Activated T-helper 1 cell treated with anti-CD3 and anti-CD28 coated beads, Interleukin-12 subunit alpha, Interleukin-12 subunit beta, Interleukin-2, Interleukin-4 antibody, amounts not matched to agents 30 ng/mL and 10 ng/mL and 1 ng/mL, durations not matched to agents 14 hours and 24 hours and 36 hours (primary cell): ENCODE measurements at regions not wholly inside any gene's neighbourhood (a gene's known extent, or its start where the extent isn't known, plus 50 kb on each side); places are given as distances from the start of the nearest gene placed in this dataset.

Experiments
- DNase-seq: peaks from one replicate; pipeline ENCODE4 v3.0.0; 2021; ENCODE audit warnings: low spot score
- H3K27ac Mint-ChIP-seq: one replicate; pipeline ENCODE4 v1.8.0; 2021; ENCODE audit warnings: mild to moderate bottlenecking, mixed read lengths
- H3K27me3 Mint-ChIP-seq: one replicate; pipeline ENCODE4 v1.8.0; 2022; ENCODE audit warnings: mild to moderate bottlenecking, moderate library complexity, mixed read lengths; ENCODE audit not compliant: insufficient read depth
- H3K36me3 Mint-ChIP-seq: one replicate; pipeline ENCODE4 v1.8.0; 2021; ENCODE audit warnings: low read depth, mixed read lengths
- H3K4me1 Mint-ChIP-seq: one replicate; pipeline ENCODE4 v1.8.0; 2021; ENCODE audit warnings: low read depth, mixed read lengths
- H3K4me3 Mint-ChIP-seq: one replicate; pipeline ENCODE4 v1.8.0; 2021; ENCODE audit warnings: mild to moderate bottlenecking, moderate library complexity, mixed read lengths
- H3K9me3 Mint-ChIP-seq: one replicate; pipeline ENCODE4 v1.8.0; 2021; ENCODE audit warnings: mixed read lengths
- intact Hi-C: fragments of 100-400 bp; cut with micrococcal nuclease; formaldehyde crosslinking; loops from one replicate; pipeline ENCODE4 v1.15.1; 2024

DNA sequence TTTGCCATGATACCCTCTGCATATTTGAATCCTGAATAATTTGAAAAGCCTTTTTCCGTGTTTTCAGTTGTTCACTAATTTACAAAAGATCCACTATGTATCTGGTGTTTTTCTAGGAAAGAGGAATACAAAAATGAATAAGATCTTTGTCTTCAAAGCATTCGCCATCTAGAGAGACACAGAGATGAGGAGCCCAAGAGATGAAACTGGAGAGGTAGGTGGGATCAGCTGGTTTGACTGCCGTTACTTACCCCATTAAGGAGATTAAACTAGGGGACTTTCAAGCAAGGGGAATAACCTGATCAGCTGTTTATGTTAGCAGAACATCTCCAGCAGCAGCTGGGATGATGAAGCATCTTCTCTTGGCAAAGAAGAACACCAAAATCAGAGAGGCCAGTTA lies 150.2 kb upstream of the SATB2 start:
- Mint-ChIP-seq H3K4me1 (no peaks in the 10 kb centered on the region), H3K4me3 (no peak overlapping the region), H3K27ac (no peak overlapping the region), H3K27me3 (peaks cover 18% of the 10 kb centered on the region), H3K36me3 (no peaks in the 10 kb centered on the region), H3K9me3 (no peaks in the 10 kb centered on the region)
- intact Hi-C loops: no loop called here
- DNase-seq: no peak

DNA sequence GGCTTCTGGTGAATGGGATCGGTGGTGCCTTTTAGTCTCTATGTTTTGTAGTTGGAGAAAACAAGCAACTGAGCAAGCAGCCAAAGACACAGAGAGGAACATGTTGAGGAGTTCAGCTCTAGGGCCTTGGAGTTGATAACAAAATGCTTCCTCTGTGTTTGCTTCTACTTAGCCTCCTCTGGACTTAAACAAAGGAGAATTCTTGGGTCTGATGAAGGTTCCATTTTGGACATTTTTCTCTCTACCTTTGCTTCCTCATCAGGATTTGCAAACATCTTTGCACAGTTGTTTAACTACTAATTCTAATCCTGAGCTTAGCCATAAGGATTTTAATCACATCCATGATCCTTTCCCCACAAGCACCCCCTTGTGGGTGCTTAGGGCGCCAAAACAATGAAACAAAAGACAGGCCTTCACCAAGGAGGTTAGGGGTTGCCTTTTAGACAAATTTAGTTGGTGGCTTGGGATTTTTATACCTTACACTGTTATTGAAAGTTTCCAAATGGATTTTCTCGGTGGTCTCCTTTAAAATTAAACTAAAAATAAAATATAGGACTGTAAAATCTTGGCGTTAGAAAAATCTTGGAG lies 148.5 kb upstream of the SATB2 start:
- Mint-ChIP-seq H3K4me3 (no peak overlapping the region), H3K4me1 (no peaks in the 10 kb centered on the region), H3K36me3 (no peaks in the 10 kb centered on the region), H3K9me3 (no peaks in the 10 kb centered on the region), H3K27ac (no peak overlapping the region), H3K27me3 (peaks cover 25% of the 10 kb centered on the region)
- DNase-seq: no peak
- intact Hi-C loops: no loop called here

DNA sequence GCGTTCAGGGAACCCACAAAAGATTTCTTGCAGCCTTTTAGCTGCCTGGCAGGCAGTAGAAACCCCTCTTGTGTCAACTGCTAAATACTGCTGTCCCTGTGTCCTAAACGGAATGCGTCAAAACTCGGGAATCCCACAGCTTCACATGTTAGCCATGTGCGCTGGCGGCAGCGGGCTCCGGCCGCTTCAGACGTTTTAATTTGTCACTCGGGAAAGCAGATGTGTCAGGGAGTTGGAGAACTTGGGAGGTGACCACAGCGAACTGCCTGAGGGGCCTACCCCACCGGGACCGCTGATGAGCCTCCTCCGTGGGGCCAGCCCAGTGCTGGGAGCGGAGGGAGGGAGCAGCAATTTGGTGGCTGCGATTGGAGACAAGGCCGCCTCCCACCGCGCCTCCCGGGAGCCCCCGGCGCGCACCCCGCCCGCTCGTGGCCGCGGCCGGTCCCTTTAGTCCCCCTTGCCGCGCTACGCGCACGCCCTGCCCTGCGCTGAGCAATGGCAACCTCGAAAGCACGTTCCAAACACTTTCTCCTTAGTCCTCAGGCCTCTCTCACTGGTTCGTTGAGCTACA lies 146.1 kb upstream of the SATB2 start:
- DNase-seq: no peak
- H3K27ac Mint-ChIP-seq: no peak overlapping the region
- H3K4me3 Mint-ChIP-seq: no peak overlapping the region

DNA sequence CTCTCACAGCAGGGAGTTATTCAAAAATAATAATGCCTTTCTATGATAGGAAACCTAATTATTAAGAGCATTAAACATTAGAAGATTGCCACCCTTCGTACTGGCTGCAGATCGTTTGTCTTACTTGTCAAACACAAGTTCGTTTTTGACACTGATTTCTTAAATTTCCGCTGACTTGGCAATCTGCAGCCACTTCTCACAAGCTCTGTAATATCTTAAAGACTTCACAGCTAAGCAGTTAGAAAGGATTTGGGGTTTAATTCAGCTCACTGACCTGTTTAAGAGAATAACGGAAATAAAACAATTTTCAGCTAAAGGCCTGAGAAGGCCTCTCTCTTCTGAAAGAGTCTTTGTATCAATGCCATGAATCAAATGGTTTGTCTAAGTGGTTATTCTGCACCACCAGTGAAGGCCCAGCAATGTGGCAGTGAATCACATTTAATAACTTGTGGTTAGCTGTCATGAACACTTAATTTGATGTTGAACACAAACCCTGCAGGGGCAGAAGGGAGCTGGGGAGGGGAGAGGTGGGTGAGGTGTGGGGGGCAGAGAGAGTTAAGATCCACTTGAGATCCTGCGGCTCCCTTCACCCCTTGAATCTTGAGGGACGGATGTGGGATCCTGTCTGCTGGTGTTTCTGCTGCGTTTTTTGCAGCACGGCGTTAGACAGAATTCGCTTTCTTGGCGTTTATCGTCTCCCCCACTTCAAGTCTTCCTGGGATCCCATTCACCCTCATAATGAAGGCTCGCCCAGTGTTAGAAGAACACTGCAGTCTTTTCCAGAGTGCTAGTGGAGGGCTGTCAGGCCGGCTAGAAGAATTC lies 145.4 kb upstream of the SATB2 start:
- no peaks in the 10 kb centered on the region for H3K9me3 Mint-ChIP-seq
- no peak overlapping the region for H3K4me3 Mint-ChIP-seq
- no peaks in the 10 kb centered on the region for H3K4me1 Mint-ChIP-seq
- intact Hi-C loops: no loop called here
- H3K27ac Mint-ChIP-seq: no peak overlapping the region
- DNase-seq: no peak
- H3K36me3 Mint-ChIP-seq: no peaks in the 10 kb centered on the region
- peaks cover 26% of the 10 kb centered on the region for H3K27me3 Mint-ChIP-seq

More for the DNA sequence above, 146.1 kb upstream of the SATB2 start:
- intact Hi-C loops: no loop called here
- Mint-ChIP-seq H3K4me1 (no peaks in the 10 kb centered on the region), H3K27me3 (peaks cover 26% of the 10 kb centered on the region), H3K36me3 (no peaks in the 10 kb centered on the region), H3K9me3 (no peaks in the 10 kb centered on the region)

DNA sequence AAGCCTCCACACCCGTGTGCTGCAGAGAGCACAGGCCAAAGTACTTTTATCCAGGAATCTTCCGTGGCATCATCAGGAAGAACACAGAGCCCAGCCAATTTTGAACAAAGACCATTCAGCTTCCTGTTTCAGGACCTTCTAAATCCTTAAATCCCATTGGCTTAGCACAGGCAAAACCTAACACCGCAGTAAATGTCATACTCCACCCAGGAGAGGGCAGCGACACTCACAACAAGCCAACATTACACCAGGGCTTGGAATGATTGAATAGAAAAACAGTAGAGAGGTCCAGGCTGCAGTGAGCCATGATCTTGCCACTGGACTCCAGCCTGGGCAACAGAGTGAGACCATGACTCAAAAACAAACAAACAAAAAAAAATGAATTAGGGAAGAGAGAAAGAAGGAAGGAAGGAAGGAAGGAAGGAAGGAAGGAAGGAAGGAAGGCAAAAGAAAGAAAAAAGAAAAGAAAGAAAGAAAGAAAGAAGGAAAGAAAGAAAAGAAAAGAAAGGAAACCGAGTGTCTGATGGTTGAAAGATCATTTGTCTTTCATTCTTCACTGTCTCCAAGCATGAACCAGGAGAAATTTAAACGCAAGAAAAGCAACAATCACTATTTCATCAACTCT lies 144.6 kb upstream of the SATB2 start:
- intact Hi-C loops: no loop called here
- no peaks in the 10 kb centered on the region for H3K4me1 Mint-ChIP-seq
- H3K27me3 Mint-ChIP-seq: peaks cover 22% of the 10 kb centered on the region
- H3K36me3 Mint-ChIP-seq: no peaks in the 10 kb centered on the region
- no peak overlapping the region for H3K27ac Mint-ChIP-seq
- H3K4me3 Mint-ChIP-seq: no peak overlapping the region
- DNase-seq: no peak
- no peaks in the 10 kb centered on the region for H3K9me3 Mint-ChIP-seq

DNA sequence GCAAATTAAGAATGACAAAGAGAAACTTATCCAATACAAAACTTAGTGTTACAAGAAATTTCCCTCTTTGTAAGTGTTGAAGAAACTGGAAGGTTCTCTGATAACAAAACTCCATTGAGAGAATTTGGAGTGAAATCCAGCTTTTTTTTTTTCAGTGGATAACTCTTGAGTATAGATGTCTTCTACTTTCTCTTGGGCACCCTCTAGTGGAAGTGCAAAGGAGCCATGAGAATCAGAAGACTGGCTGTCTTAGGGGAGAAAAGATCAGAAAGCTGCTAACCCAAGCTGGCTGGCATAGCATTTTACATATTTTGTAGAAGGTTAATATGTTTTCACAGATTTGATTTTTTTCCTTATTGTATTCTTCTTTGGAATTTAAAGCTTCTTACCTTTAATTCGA lies 138.8 kb upstream of the SATB2 start:
- no peak for DNase-seq
- Mint-ChIP-seq H3K36me3 (no peaks in the 10 kb centered on the region), H3K27ac (no peak overlapping the region), H3K4me1 (no peaks in the 10 kb centered on the region), H3K27me3 (peaks cover 4% of the 10 kb centered on the region), H3K9me3 (no peaks in the 10 kb centered on the region), H3K4me3 (no peak overlapping the region)
- intact Hi-C loops: loop anchor here (10.0 kb wide), 1 partner anchor 138 kb away; no protein-coding TSS in a partner anchor

DNA sequence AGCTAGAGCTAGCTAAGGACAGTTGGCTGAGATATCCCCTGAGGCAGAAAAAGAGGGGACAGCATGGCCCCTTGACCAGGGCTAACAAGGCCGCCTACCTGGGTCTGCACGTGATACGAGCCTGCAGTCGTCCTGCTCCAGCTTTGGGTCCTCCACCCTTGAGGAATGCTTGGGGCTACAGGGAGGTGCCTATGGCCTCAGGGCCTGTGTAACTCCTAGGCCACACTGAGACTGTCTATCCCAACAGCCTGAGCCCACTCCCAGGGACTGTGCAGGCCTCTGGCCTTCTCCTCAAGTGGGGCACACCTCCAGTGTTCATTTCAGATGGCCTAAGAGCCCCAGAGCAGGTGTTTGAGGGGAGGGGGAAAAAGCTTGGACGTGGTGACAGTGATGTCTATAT lies 136.7 kb upstream of the SATB2 start:
- H3K4me1 Mint-ChIP-seq: no peaks in the 10 kb centered on the region
- H3K27ac Mint-ChIP-seq: no peak overlapping the region
- H3K36me3 Mint-ChIP-seq: no peaks in the 10 kb centered on the region
- no peaks in the 10 kb centered on the region for H3K9me3 Mint-ChIP-seq
- intact Hi-C loops: loop anchor here (10.0 kb wide), 1 partner anchor 140 kb away; no protein-coding TSS in a partner anchor
- no peak overlapping the region for H3K4me3 Mint-ChIP-seq
- H3K27me3 Mint-ChIP-seq: peaks cover 3% of the 10 kb centered on the region
- no peak for DNase-seq

DNA sequence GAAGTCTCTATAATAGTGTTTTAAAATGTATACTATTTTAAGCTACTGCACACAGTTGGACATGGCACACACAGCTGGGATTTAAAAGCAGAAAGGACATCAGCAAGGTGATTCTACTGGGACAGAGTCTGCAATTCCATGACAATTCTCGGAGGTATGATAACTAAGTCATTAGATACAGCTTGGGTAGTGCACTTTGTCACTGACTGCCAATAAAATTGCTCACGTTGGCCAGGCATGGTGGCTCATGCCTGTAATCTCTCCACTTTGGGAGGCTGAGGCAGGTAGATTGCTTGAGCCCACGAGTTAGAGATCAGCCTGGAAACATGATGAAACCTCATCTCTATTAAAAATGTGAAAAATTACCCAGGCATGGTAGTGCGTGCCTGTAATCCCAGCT lies 134.1 kb upstream of the SATB2 start:
- Mint-ChIP-seq H3K27ac (no peak overlapping the region), H3K27me3 (peaks cover 3% of the 10 kb centered on the region), H3K4me1 (no peaks in the 10 kb centered on the region), H3K4me3 (no peak overlapping the region), H3K36me3 (no peaks in the 10 kb centered on the region), H3K9me3 (no peaks in the 10 kb centered on the region)
- intact Hi-C loops: loop anchor here (10.0 kb wide), 1 partner anchor 143 kb away; no protein-coding TSS in a partner anchor
- DNase-seq: no peak

DNA sequence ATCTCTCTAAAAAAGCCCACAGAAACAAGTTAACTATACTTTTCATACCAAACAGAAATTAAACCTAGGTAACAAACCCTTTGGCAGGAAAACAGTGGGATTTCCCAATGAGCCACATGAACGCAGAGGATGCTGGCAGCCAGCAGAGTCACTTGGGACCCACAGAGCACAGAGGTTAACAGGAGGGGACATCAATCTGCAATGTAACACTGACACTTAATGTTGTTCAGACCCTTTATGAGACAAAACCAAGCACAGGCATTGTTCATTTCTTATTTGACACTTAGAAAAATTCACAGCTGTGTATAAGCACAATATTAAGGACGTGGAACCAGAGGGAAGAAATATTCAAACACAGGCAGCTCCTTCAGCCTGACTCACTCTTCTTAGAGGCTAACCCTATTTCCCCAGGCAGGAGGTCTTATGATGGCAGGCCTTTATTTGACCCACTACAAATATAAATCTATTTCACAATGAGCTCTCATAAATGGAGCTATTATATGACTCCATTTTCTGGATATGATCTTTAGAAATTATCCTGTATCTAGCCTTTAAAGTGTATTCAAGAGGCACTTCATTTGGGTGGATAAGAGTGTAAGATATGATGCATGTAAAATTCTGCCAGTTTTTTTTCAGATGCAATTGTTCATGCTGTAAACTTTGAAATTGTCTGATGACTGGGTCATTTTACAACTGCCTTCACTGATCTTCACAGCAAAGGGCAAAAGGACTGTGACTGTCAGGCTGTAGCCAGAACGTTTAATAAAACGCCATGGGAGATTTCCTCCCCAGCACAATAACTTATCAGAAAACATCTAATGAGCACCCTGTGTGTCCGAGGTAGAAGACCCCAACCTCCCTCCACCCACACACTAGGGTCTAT lies 132.8 kb upstream of the SATB2 start:
- Mint-ChIP-seq H3K27me3 (peaks cover 3% of the 10 kb centered on the region), H3K4me1 (no peaks in the 10 kb centered on the region), H3K36me3 (no peaks in the 10 kb centered on the region)

DNA sequence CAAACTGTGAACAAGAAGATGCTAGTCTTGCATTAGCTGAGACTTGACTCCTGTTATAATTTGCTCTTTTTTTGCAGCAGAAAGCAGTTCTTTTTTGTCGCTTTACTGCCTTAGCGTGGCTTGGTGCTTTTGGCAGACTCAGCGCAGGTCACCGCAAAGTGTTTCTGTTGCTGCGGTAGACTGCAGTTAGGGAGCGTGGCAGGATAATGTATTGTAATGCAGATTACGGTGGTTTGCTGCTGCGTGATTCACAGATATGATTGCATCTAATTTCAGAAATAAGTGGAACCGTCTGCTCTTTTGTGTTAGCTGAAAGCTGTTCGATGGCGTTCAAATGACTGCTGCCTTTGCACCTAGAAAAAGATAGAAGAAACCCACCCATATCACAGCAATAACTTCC lies 131.6 kb upstream of the SATB2 start:
- H3K9me3 Mint-ChIP-seq: no peaks in the 10 kb centered on the region
- H3K27ac Mint-ChIP-seq: no peak overlapping the region
- intact Hi-C loops: no loop called here
- H3K27me3 Mint-ChIP-seq: peaks cover 3% of the 10 kb centered on the region
- no peak for DNase-seq
- no peaks in the 10 kb centered on the region for H3K36me3 Mint-ChIP-seq
- no peaks in the 10 kb centered on the region for H3K4me1 Mint-ChIP-seq
- H3K4me3 Mint-ChIP-seq: no peak overlapping the region

More for the DNA sequence above, 132.8 kb upstream of the SATB2 start:
- no peak for DNase-seq
- no peak overlapping the region for H3K4me3 Mint-ChIP-seq
- intact Hi-C loops: loop anchor here (10.0 kb wide), 1 partner anchor 144 kb away; no protein-coding TSS in a partner anchor
- no peak overlapping the region for H3K27ac Mint-ChIP-seq
- no peaks in the 10 kb centered on the region for H3K9me3 Mint-ChIP-seq

DNA sequence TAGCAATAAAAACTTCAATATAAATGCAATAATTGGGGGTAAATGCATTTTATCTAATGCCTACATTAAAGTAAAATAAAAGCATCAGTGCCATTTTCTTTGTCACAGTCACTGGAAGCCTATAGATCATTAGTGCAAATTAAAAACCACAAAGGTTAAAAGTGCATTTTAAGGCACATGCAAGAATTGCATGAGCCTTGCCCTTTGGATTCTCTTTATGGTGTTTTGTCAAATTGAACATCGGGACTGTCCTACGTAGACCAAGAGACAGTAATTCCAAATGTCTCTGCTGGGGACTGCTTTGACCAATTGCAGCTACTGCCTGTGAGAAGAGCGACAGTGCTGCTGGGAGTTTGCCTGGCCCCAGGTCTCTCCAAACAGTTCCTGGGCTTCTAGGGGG lies 130.3 kb upstream of the SATB2 start:
- intact Hi-C loops: no loop called here
- Mint-ChIP-seq H3K4me3 (no peak overlapping the region), H3K4me1 (no peaks in the 10 kb centered on the region), H3K27ac (no peak overlapping the region), H3K27me3 (peaks cover 3% of the 10 kb centered on the region), H3K36me3 (no peaks in the 10 kb centered on the region), H3K9me3 (no peaks in the 10 kb centered on the region)
- DNase-seq: no peak

DNA sequence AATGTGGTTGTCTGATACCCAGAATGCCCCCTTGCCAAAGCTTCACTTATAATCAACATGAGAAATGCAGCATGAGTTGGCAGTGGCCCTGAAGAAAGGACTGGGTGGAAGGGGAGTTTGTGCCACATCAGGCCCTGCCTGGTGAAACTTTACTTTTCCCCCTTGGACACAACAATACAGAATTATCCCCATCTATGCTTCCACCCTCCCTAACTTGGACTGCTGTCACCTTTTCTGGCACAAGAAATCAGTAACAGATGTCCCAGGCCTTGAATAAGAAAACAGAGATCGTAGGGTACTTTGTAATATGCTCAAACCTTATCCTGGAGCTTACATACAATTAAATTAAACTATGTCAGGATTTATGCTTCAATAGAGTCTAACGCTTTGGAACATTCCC lies 128.9 kb upstream of the SATB2 start:
- no peak overlapping the region for H3K27ac Mint-ChIP-seq
- no peaks in the 10 kb centered on the region for H3K4me1 Mint-ChIP-seq
- no peak for DNase-seq
- H3K36me3 Mint-ChIP-seq: no peaks in the 10 kb centered on the region
- no peak overlapping the region for H3K4me3 Mint-ChIP-seq
- no peaks in the 10 kb centered on the region for H3K9me3 Mint-ChIP-seq
- H3K27me3 Mint-ChIP-seq: peaks cover 8% of the 10 kb centered on the region
- intact Hi-C loops: no loop called here
